B cell (primary cell): ENCODE measurements at regions not wholly inside any gene's neighbourhood (a gene's known extent, or its start where the extent isn't known, plus 50 kb on each side); places are given as distances from the start of the nearest gene placed in this dataset.

ENCODE experiments used
- ATAC-seq: fragments of 200-7000 bp; cut with Tn5 transposase; one replicate; pipeline ENCODE4 v1.10.0; 2021; ENCODE audit warnings: low read depth, mild to moderate bottlenecking, moderate number of reproducible peaks, moderate library complexity
- CTCF ChIA-PET: fragments of 350-600 bp; sonication (Branson Sonifier 250); formaldehyde crosslinking; loops from one replicate; lab custom pipeline; 2021; ENCODE audit warnings: antibody characterized with exemption, inconsistent platforms; lab: Charles Lee
- POLR2A ChIA-PET: fragments of 350-600 bp; sonication (Branson Sonifier 250); formaldehyde crosslinking; loops from one replicate; lab custom pipeline; 2021; ENCODE audit warnings: antibody characterized with exemption; lab: Charles Lee
- DNase-seq: peaks from one replicate; pipeline ENCODE4 v3.0.0; 2013
- H2AFZ ChIP-seq: 2 replicates; pipeline ENCODE4 v1.6.1; 2012; ENCODE audit warnings: mild to moderate bottlenecking, low read depth, low read length; ENCODE audit not compliant: insufficient read depth, poor library complexity, severe bottlenecking
- H3K27ac ChIP-seq, 2 donors: 1 replicate in 1 of 2; 2 replicates in 1 of 2; pipeline ENCODE4 v1.5.1; 2012 to 2013; ENCODE audit warnings: low read length in 2 of 2, mild to moderate bottlenecking in 2 of 2, moderate library complexity in 1 of 2
- H3K27me3 ChIP-seq, 4 experiments: fragments of 200-600 bp in 1 of 4; sonication (generic) in 1 of 4; replicated peaks in 1 of 4; 1 replicate in 2 of 4; 2 replicates in 2 of 4; pipeline versions ENCODE4 v1.6.1 to v1.7.0; 2013 to 2016; ENCODE audit warnings: low read length in 3 of 4, mild to moderate bottlenecking in 2 of 4, mixed read lengths in 1 of 4, moderate library complexity in 1 of 4; ENCODE audit not compliant: insufficient read depth in 4 of 4, control insufficient read depth in 3 of 4; ENCODE audit errors: control extremely low read depth in 1 of 4
- H3K36me3 ChIP-seq, 2 experiments: replicated peaks in 1 of 2; 1 replicate in 1 of 2; 2 replicates in 1 of 2; pipeline versions ENCODE4 v1.6.1 to v1.7.1; 2013; ENCODE audit warnings: low read length in 1 of 2; ENCODE audit not compliant: insufficient read depth in 2 of 2, control insufficient read depth in 1 of 2; ENCODE audit errors: control extremely low read depth in 1 of 2, extremely low read depth in 1 of 2
- H3K4me1 ChIP-seq, 2 donors: fragments of 200-600 bp in 1 of 2; sonication (generic) in 1 of 2; 1 replicate in 1 of 2; 2 replicates in 1 of 2; pipeline versions ENCODE4 v1.5.1 to v1.6.1; 2013 to 2017; ENCODE audit warnings: low read length in 2 of 2; ENCODE audit not compliant: control insufficient read depth in 2 of 2, insufficient read depth in 2 of 2
- H3K4me2 ChIP-seq: replicated peaks from 2 replicates; pipeline ENCODE3; 2012; ENCODE audit warnings: mild to moderate bottlenecking, low read depth, low read length; ENCODE audit not compliant: poor library complexity, severe bottlenecking
- H3K4me3 ChIP-seq, 5 experiments: fragments of 200-600 bp in 1 of 5; sonication (generic) in 1 of 5; 1 replicate in 3 of 5; 2 replicates in 2 of 5; pipeline versions ENCODE4 v1.5.1 to v1.7.0; 2011 to 2016; ENCODE audit warnings: low read length in 4 of 5, mild to moderate bottlenecking in 4 of 5, low read depth in 2 of 5, control low read depth in 1 of 5, moderate library complexity in 1 of 5; ENCODE audit not compliant: insufficient read depth in 1 of 5; ENCODE audit errors: control extremely low read depth in 1 of 5, extremely low read depth in 1 of 5
- H3K79me2 ChIP-seq: fragments of 200-600 bp; sonication (generic); one replicate; pipeline ENCODE4 v1.6.0; 2016; ENCODE audit warnings: low read length; ENCODE audit not compliant: control insufficient read depth, insufficient read depth
- H3K9ac ChIP-seq: fragments of 200-600 bp; sonication (generic); 2 replicates; pipeline ENCODE4 v1.6.1; 2017; ENCODE audit warnings: mild to moderate bottlenecking, low read length, moderate library complexity
- H3K9me3 ChIP-seq, 3 donors: one replicate each; pipeline versions ENCODE4 v1.6.1 to v1.7.1; 2013; ENCODE audit warnings: low read length in 2 of 3; ENCODE audit not compliant: control insufficient read depth in 2 of 3, insufficient read depth in 1 of 3; ENCODE audit errors: control extremely low read depth in 1 of 3
- H4K20me1 ChIP-seq: 2 replicates; pipeline ENCODE4 v1.6.0; 2012; ENCODE audit warnings: mild to moderate bottlenecking, low read length; ENCODE audit not compliant: insufficient read depth, control insufficient read depth, poor library complexity, severe bottlenecking
- H3K27ac Mint-ChIP-seq: one replicate; pipeline ENCODE4 v1.8.0; 2021; ENCODE audit warnings: mixed read lengths
- H3K27me3 Mint-ChIP-seq: one replicate; pipeline ENCODE4 v1.8.0; 2021; ENCODE audit warnings: mixed read lengths
- H3K4me1 Mint-ChIP-seq: one replicate; pipeline ENCODE4 v1.8.0; 2021; ENCODE audit warnings: mixed read lengths
- H3K4me3 Mint-ChIP-seq: one replicate; pipeline ENCODE4 v1.8.0; 2021; ENCODE audit warnings: mixed read lengths
- H3K9me3 Mint-ChIP-seq: one replicate; pipeline ENCODE4 v1.8.0; 2022; ENCODE audit warnings: mixed read lengths; ENCODE audit not compliant: insufficient read depth
- CTCF ChIP-seq: fragments of 200-600 bp; IDR thresholded peaks from one replicate; pipeline ENCODE4 v1.8.0; 2022; ENCODE audit warnings: antibody characterized with exemption, mild to moderate bottlenecking
- EZH2 ChIP-seq: IDR thresholded peaks from 2 replicates; pipeline ENCODE4 v1.6.1; 2012; ENCODE audit warnings: borderline replicate concordance, low read depth, mild to moderate bottlenecking, moderate library complexity, low read length; ENCODE audit not compliant: insufficient read depth, poor library complexity, severe bottlenecking
- WGBS: methylation state at CpG from one replicate; pipeline ENCODE4 v1.1.5; 2013; ENCODE audit warnings: missing lambda C conversion rate; ENCODE audit not compliant: insufficient coverage; 5-methylcytosine and 5-hydroxymethylcytosine counted together
- intact Hi-C: fragments of 100-400 bp; cut with micrococcal nuclease; formaldehyde crosslinking; loops from one replicate; pipeline ENCODE4 v1.10.0; 2022

- no peaks in the 10 kb centered on the region for H4K20me1 ChIP-seq
- CTCF ChIA-PET: no interaction called here
- no peaks in the 10 kb centered on the region for H3K9me3 Mint-ChIP-seq
- no CpG with 5 or more reads among the region's 3 CpGs for WGBS
- POLR2A ChIA-PET: no interaction called here
- DNase-seq (no peak), ATAC-seq (no peak)
- H3K27me3 Mint-ChIP-seq: no peaks in the 10 kb centered on the region
- TF ChIP-seq EZH2: no peak
- TF ChIP-seq CTCF: no peak
- H3K27me3 ChIP-seq: no peaks in the 10 kb centered on the region
- no peak overlapping the region for H3K4me2 ChIP-seq
- no peak overlapping the region for H3K4me3 ChIP-seq
- H3K27ac Mint-ChIP-seq: no peak overlapping the region
- H3K36me3 ChIP-seq: no peaks in the 10 kb centered on the region
- H3K9me3 ChIP-seq: peaks cover 0 to 3% (median 0%) of the 10 kb centered on the region in 3 donors
- H2AFZ ChIP-seq: no peak overlapping the region
- no peak overlapping the region for H3K9ac ChIP-seq
- no peaks in the 10 kb centered on the region for H3K4me1 Mint-ChIP-seq
- intact Hi-C loops: no loop called here
- no peak overlapping the region for H3K4me3 Mint-ChIP-seq
- no peaks in the 10 kb centered on the region for H3K4me1 ChIP-seq
- no peak overlapping the region for H3K27ac ChIP-seq
- no peaks in the 10 kb centered on the region for H3K79me2 ChIP-seq
Observed at GRCh38 chr9:26523577-26523976, 369.0 kb downstream of the CAAP1 start.

GRCh38 chr9:26520141-26520540 is 372.5 kb downstream of the CAAP1 start:
- Histone ChIP-seq H3K4me1 (no peaks in the 10 kb centered on the region), H2AFZ (no peak overlapping the region), H3K9me3 (peaks cover 0 to 3% (median 0%) of the 10 kb centered on the region in 3 donors), H3K27ac (no peak overlapping the region), H3K27me3 (no peaks in the 10 kb centered on the region), H3K79me2 (no peaks in the 10 kb centered on the region), H3K9ac (no peak overlapping the region), H3K4me2 (no peak overlapping the region), H3K4me3 (no peak overlapping the region), H4K20me1 (no peaks in the 10 kb centered on the region), H3K36me3 (no peaks in the 10 kb centered on the region)
- no peaks in the 10 kb centered on the region for H3K27me3 Mint-ChIP-seq
- no peak for DNase-seq
- ChIA-PET POLR2A (no interaction called here), CTCF (no interaction called here)
- intact Hi-C loops: no loop called here
- H3K27ac Mint-ChIP-seq: no peak overlapping the region
- H3K4me1 Mint-ChIP-seq: no peaks in the 10 kb centered on the region
- H3K4me3 Mint-ChIP-seq: no peak overlapping the region
- no peak for TF ChIP-seq CTCF
- no peak for TF ChIP-seq EZH2
- no peaks in the 10 kb centered on the region for H3K9me3 Mint-ChIP-seq
- no peak for ATAC-seq
- WGBS: no CpG with 5 or more reads among the region's 1 CpG
